ENCODE measurements at regions not wholly inside any gene's neighbourhood (a gene's known extent, or its start where the extent isn't known, plus 50 kb on each side); places are given as distances from the start of the nearest gene placed in this dataset.
"Not testable (repeated sequence)": the region's sequence is repeated elsewhere in the genome, so short reads cannot be mapped to it uniquely, and the experiment has no call there.

DNA sequence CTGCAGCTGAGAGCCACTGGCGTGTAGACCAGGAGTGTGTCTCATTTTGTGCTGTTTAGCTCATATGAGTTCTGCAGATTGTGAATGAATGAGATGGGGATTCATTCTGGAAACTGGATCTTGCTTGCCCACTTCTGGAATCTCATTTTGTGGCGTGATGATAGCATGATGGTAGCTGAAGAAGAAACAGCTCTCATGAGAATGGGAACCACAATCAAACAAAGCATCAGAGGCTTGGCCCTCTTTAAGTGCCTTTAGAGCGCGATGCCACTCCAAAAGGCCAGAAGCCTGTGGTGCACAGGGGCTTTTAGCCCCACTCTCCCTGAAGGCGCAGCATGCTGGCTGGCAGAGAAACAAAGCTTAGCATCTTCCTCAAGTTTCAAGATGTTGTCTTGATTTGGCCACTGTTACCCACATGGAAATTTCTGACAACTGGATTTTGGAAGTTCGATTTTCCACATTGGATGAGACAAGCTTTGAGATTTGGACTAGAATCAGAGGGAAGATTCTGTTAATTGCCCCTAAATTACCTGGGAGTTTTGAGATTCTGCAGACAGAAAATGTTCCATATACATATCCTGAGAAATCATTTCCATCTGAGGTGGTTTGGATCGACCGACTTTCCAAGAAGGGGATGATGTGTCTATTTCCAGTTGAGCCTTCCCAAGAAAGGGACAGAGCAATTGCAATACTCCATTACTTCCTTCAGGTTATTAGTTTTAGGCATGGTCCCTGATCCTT, 234.5 kb downstream of the VAPA start:
- H3K9ac ChIP-seq (ENCODE audit: control insufficient read depth, extremely low read depth, insufficient read depth, low read length): no peak overlapping the region
- H3K27ac ChIP-seq (ENCODE audit: control insufficient read depth, insufficient read depth, low read length): no peak overlapping the region
- peaks cover 1% of the 10 kb centered on the region for H3K9me3 ChIP-seq (ENCODE audit: control insufficient read depth, low read depth, low read length)
- TF ChIP-seq EZH2 (IDR thresholded peaks at IDR 0.05; ENCODE audit: low read length): no peak
- TF ChIP-seq, protein P1, sequence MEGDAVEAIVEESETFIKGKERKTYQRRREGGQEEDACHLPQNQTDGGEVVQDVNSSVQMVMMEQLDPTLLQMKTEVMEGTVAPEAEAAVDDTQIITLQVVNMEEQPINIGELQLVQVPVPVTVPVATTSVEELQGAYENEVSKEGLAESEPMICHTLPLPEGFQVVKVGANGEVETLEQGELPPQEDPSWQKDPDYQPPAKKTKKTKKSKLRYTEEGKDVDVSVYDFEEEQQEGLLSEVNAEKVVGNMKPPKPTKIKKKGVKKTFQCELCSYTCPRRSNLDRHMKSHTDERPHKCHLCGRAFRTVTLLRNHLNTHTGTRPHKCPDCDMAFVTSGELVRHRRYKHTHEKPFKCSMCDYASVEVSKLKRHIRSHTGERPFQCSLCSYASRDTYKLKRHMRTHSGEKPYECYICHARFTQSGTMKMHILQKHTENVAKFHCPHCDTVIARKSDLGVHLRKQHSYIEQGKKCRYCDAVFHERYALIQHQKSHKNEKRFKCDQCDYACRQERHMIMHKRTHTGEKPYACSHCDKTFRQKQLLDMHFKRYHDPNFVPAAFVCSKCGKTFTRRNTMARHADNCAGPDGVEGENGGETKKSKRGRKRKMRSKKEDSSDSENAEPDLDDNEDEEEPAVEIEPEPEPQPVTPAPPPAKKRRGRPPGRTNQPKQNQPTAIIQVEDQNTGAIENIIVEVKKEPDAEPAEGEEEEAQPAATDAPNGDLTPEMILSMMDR (optimal IDR thresholded peaks at IDR 0.05 in 1 of 3, IDR thresholded peaks at IDR 0.05 in 1 of 3, conservative IDR thresholded peaks at IDR 0.05 in 1 of 3; ENCODE audit: extremely low read depth in 1 of 3, insufficient read depth in 2 of 3, low read length in 3 of 3): no peak
- no peaks in the 10 kb centered on the region for H3K9me1 ChIP-seq (ENCODE audit: control insufficient read depth, extremely low read depth, insufficient read depth, low read length)
- no peak overlapping the region for H3K4me3 ChIP-seq (ENCODE audit: control insufficient read depth in 2 of 3, extremely low read depth in 1 of 3, insufficient read depth in 2 of 3, low read depth in 1 of 3, low read length in 3 of 3)
- no peak for FAIRE-seq
- dilution Hi-C loops (cut with MboI; ENCODE audit: extremely low pct_ligation_motif_present, low sequenced_read_pairs): no loop called here
- no peak overlapping the region for H2AFZ ChIP-seq (ENCODE audit: control insufficient read depth, low read length)
- no peak for DNase-seq (ENCODE audit: low read depth, low spot score)
- H3K4me1 ChIP-seq (ENCODE audit: control insufficient read depth, extremely low read depth, insufficient read depth, low read length): no peaks in the 10 kb centered on the region
- no peaks in the 10 kb centered on the region for H4K20me1 ChIP-seq (ENCODE audit: control insufficient read depth, extremely low read depth, insufficient read depth, low read length)
- H3K27me3 ChIP-seq (ENCODE audit: control insufficient read depth, extremely low read depth, insufficient read depth, low read length): no peaks in the 10 kb centered on the region
- no peaks in the 10 kb centered on the region for H3K79me2 ChIP-seq (ENCODE audit: control insufficient read depth, insufficient read depth, low read length)
- no peaks in the 10 kb centered on the region for H3K36me3 ChIP-seq (ENCODE audit: control insufficient read depth in 2 of 2, extremely low read depth in 1 of 2, insufficient read depth in 2 of 2, low read length in 2 of 2)
- H3K4me2 ChIP-seq (ENCODE audit: control insufficient read depth, extremely low read depth, insufficient read depth, low read depth, low read length): no peak overlapping the region

DNA sequence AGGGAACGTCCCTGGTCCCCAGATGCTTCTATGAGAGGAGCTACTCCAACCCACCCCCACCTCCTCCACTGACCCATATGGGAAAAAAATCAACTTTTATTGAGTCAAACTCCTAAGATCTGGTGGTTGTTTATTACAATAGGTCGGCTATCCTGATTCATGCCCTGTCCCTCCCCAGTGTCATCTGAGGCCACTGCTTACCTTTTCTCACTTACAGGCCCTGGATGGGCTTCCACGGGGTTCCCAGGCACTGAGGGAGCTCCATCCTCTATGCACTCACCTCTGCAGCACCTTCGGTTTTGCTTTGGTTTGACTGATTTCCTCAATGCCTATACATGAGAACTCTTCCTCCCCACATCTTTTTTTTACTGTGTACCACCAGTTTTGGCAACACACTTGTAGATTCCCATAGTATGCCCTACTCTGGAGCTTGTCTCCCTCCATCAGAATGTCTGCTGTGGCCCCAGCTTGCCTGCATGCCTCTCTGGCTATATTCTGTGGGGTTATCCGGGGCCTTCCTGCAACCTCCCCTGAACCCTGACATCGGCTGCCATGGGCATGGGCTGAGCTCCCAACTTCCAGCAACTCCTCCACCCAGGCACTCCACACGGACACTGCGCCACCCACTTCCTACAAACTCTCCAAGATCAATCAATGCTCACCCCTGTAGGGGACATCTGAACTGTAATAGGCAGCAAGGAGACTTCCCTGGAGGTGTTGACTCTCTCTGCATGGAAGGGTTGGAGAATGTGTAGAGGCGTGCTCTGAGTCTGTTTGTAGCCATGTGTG, 236.1 kb downstream of the VAPA start:
- H3K36me3 ChIP-seq (ENCODE audit: control insufficient read depth in 2 of 2, extremely low read depth in 1 of 2, insufficient read depth in 2 of 2, low read length in 2 of 2): no peaks in the 10 kb centered on the region
- no peak overlapping the region for H3K27ac ChIP-seq (ENCODE audit: control insufficient read depth, insufficient read depth, low read length)
- no peak overlapping the region for H3K4me3 ChIP-seq (ENCODE audit: control insufficient read depth in 2 of 3, extremely low read depth in 1 of 3, insufficient read depth in 2 of 3, low read depth in 1 of 3, low read length in 3 of 3)
- DNase-seq (ENCODE audit: low read depth, low spot score): no peak
- dilution Hi-C loops (cut with MboI; ENCODE audit: extremely low pct_ligation_motif_present, low sequenced_read_pairs): no loop called here
- no peak overlapping the region for H3K9ac ChIP-seq (ENCODE audit: control insufficient read depth, extremely low read depth, insufficient read depth, low read length)
- H4K20me1 ChIP-seq (ENCODE audit: control insufficient read depth, extremely low read depth, insufficient read depth, low read length): no peaks in the 10 kb centered on the region
- H3K4me2 ChIP-seq (ENCODE audit: control insufficient read depth, extremely low read depth, insufficient read depth, low read depth, low read length): no peak overlapping the region
- peaks cover 1% of the 10 kb centered on the region for H3K9me3 ChIP-seq (ENCODE audit: control insufficient read depth, low read depth, low read length)
- no peak overlapping the region for H2AFZ ChIP-seq (ENCODE audit: control insufficient read depth, low read length)
- no peak for FAIRE-seq
- no peaks in the 10 kb centered on the region for H3K27me3 ChIP-seq (ENCODE audit: control insufficient read depth, extremely low read depth, insufficient read depth, low read length)
- no peaks in the 10 kb centered on the region for H3K9me1 ChIP-seq (ENCODE audit: control insufficient read depth, extremely low read depth, insufficient read depth, low read length)
- H3K4me1 ChIP-seq (ENCODE audit: control insufficient read depth, extremely low read depth, insufficient read depth, low read length): no peaks in the 10 kb centered on the region
- no peaks in the 10 kb centered on the region for H3K79me2 ChIP-seq (ENCODE audit: control insufficient read depth, insufficient read depth, low read length)
- TF ChIP-seq, protein P1 (optimal IDR thresholded peaks at IDR 0.05 in 1 of 3, IDR thresholded peaks at IDR 0.05 in 1 of 3, conservative IDR thresholded peaks at IDR 0.05 in 1 of 3; ENCODE audit: extremely low read depth in 1 of 3, insufficient read depth in 2 of 3, low read length in 3 of 3): no peak
- TF ChIP-seq EZH2 (IDR thresholded peaks at IDR 0.05; ENCODE audit: low read length): no peak

DNA sequence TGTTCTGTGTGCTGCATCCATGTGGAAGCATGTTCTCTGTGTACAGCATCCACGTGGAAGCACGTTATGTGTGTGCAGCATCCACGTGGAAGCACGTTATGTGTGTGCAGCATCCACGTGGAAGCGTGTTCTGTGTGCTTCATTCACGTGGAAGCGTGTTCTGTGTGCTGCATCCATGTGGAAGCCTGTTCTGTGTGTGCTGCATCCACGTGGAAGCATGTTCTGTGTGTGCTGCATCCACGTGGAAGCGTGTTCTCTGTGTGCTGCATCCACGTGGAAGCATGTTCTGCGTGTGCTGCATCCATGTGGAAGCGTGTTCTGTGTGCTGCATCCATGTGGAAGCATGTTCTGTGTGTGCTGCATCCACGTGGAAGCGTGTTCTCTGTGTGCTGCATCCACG, 236.8 kb downstream of the VAPA start:
- H3K9me1 ChIP-seq (ENCODE audit: control insufficient read depth, extremely low read depth, insufficient read depth, low read length); dilution Hi-C loops (cut with MboI; ENCODE audit: extremely low pct_ligation_motif_present, low sequenced_read_pairs); H3K4me1 ChIP-seq (ENCODE audit: control insufficient read depth, extremely low read depth, insufficient read depth, low read length); H3K79me2 ChIP-seq (ENCODE audit: control insufficient read depth, insufficient read depth, low read length); H3K9me3 ChIP-seq (ENCODE audit: control insufficient read depth, low read depth, low read length); H3K27me3 ChIP-seq (ENCODE audit: control insufficient read depth, extremely low read depth, insufficient read depth, low read length); FAIRE-seq; H2AFZ ChIP-seq (ENCODE audit: control insufficient read depth, low read length); H3K27ac ChIP-seq (ENCODE audit: control insufficient read depth, insufficient read depth, low read length); H3K9ac ChIP-seq (ENCODE audit: control insufficient read depth, extremely low read depth, insufficient read depth, low read length); H3K4me2 ChIP-seq (ENCODE audit: control insufficient read depth, extremely low read depth, insufficient read depth, low read depth, low read length); H3K4me3 ChIP-seq (ENCODE audit: control insufficient read depth in 2 of 3, extremely low read depth in 1 of 3, insufficient read depth in 2 of 3, low read depth in 1 of 3, low read length in 3 of 3); H3K36me3 ChIP-seq (ENCODE audit: control insufficient read depth in 2 of 2, extremely low read depth in 1 of 2, insufficient read depth in 2 of 2, low read length in 2 of 2); DNase-seq (ENCODE audit: low read depth, low spot score); H4K20me1 ChIP-seq (ENCODE audit: control insufficient read depth, extremely low read depth, insufficient read depth, low read length): not testable (repeated sequence)

All from keratinocyte (primary cell).